Caki2 (cell line): ENCODE measurements at regions not wholly inside any gene's neighbourhood (a gene's known extent, or its start where the extent isn't known, plus 50 kb on each side); places are given as distances from the start of the nearest gene placed in this dataset.
"Not testable (repeated sequence)": the region's sequence is repeated elsewhere in the genome, so short reads cannot be mapped to it uniquely, and the experiment has no call there.

ENCODE experiments used
- DNase-seq: peaks from one replicate; pipeline ENCODE4 v3.0.0-alpha.2; 2015; ENCODE audit warnings: low read depth
- in situ Hi-C: cut with HindIII; loops from 2 replicates; pipeline ENCODE4 v1.10.0; 2016; ENCODE audit warnings: low sequenced_read_pairs, low pct_unique_long_range_greater_than_20kb, mixed read lengths

- DNase-seq, in situ Hi-C loops: not testable (repeated sequence)
These were observed 176.8 kb upstream of the ZNF469 start for GRCh38 chr16:88206006-88206405.

- DNase-seq, in situ Hi-C loops: not testable (repeated sequence)
These were observed 176.2 kb upstream of the ZNF469 start for GRCh38 chr16:88206516-88206915.

GRCh38 chr16:88208112-88208511 is 174.6 kb upstream of the ZNF469 start:
- DNase-seq: no peak
- in situ Hi-C loops: no loop called here

GRCh38 chr16:88208776-88209175 is 174.0 kb upstream of the ZNF469 start:
- DNase-seq, in situ Hi-C loops: not testable (repeated sequence)

GRCh38 chr16:88209579-88209978 is 173.2 kb upstream of the ZNF469 start:
- in situ Hi-C loops, DNase-seq: not testable (repeated sequence)

- DNase-seq, in situ Hi-C loops: not testable (repeated sequence)
These were observed 168.8 kb upstream of the ZNF469 start for GRCh38 chr16:88213937-88214336.

GRCh38 chr16:88221001-88221761 is 161.6 kb upstream of the ZNF469 start:
- in situ Hi-C loops, DNase-seq: not testable (repeated sequence)

- in situ Hi-C loops, DNase-seq: not testable (repeated sequence)
These were observed 159.1 kb upstream of the ZNF469 start for GRCh38 chr16:88223696-88224095.

GRCh38 chr16:88224131-88224898 is 158.4 kb upstream of the ZNF469 start:
- DNase-seq, in situ Hi-C loops: not testable (repeated sequence)

GRCh38 chr16:88225640-88226230 is 157.0 kb upstream of the ZNF469 start:
- DNase-seq, in situ Hi-C loops: not testable (repeated sequence)

- in situ Hi-C loops: not testable (repeated sequence)
These were observed 156.5 kb upstream of the ZNF469 start for GRCh38 chr16:88226302-88226701.

GRCh38 chr16:88227026-88227721 is 155.6 kb upstream of the ZNF469 start:
- DNase-seq, in situ Hi-C loops: not testable (repeated sequence)

More at GRCh38 chr16:88226302-88226701, 156.5 kb upstream of the ZNF469 start:
- not testable (repeated sequence) for DNase-seq

- in situ Hi-C loops, DNase-seq: not testable (repeated sequence)
These were observed 154.9 kb upstream of the ZNF469 start for GRCh38 chr16:88227722-88228482.

- DNase-seq, in situ Hi-C loops: not testable (repeated sequence)
These were observed 154.0 kb upstream of the ZNF469 start for GRCh38 chr16:88228751-88229150.

GRCh38 chr16:88229710-88230109 is 153.0 kb upstream of the ZNF469 start:
- DNase-seq, in situ Hi-C loops: not testable (repeated sequence)

GRCh38 chr16:88230276-88230966 is 152.3 kb upstream of the ZNF469 start:
- in situ Hi-C loops, DNase-seq: not testable (repeated sequence)
